GM18909 (cell line): ENCODE measurements at regions not wholly inside any gene's neighbourhood (a gene's known extent, or its start where the extent isn't known, plus 50 kb on each side); places are given as distances from the start of the nearest gene placed in this dataset.

Source experiments
- ATAC-seq: cut with Tn5 transposase; IDR thresholded peaks from one replicate; pipeline ENCODE4 v1.9.1; 2021; ENCODE audit warnings: mild to moderate bottlenecking; ENCODE audit not compliant: unreplicated experiment, poor library complexity

GRCh38 chr9:2303056-2303455 is 287.9 kb downstream of the SMARCA2 start:
- no peak for ATAC-seq

- ATAC-seq: no peak
Measured at GRCh38 chr9:2307480-2307879, 292.3 kb downstream of the SMARCA2 start.

- no peak for ATAC-seq
Measured at GRCh38 chr9:2311920-2312319, 296.8 kb downstream of the SMARCA2 start.

DNA sequence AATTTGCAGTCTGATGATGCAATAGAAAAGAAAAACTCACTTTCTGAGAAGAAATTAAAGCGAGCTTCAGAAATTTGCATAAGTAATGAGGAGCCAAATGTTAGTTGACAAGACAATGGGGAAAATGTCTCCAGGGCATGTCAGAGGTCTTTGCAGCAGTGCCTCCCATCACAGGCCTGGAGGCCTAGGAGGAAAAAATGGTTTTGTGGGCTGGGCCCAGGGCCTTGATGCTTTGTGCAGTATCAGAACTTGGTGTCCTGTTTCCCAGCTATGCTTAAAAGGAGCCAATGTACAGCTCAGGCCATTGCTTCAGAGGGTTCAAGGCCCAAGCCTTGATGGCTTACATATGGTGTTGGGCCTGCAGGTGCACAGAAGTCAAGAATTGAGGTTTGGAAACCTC is 298.4 kb downstream of the SMARCA2 start:
- no peak for ATAC-seq

GRCh38 chr9:2317591-2317990 is 302.4 kb downstream of the SMARCA2 start:
- no peak for ATAC-seq

- ATAC-seq: no peak
Measured at GRCh38 chr9:2319421-2319820, 302.2 kb upstream of the VLDLR start.

GRCh38 chr9:2320114-2320513 is 301.5 kb upstream of the VLDLR start:
- no peak for ATAC-seq

GRCh38 chr9:2320632-2321031 is 301.0 kb upstream of the VLDLR start:
- ATAC-seq: no peak

GRCh38 chr9:2321523-2322148 is 300.0 kb upstream of the VLDLR start:
- no peak for ATAC-seq

GRCh38 chr9:2324742-2325141 is 296.8 kb upstream of the VLDLR start:
- ATAC-seq: no peak

GRCh38 chr9:2332663-2333062 is 288.9 kb upstream of the VLDLR start:
- no peak for ATAC-seq

DNA sequence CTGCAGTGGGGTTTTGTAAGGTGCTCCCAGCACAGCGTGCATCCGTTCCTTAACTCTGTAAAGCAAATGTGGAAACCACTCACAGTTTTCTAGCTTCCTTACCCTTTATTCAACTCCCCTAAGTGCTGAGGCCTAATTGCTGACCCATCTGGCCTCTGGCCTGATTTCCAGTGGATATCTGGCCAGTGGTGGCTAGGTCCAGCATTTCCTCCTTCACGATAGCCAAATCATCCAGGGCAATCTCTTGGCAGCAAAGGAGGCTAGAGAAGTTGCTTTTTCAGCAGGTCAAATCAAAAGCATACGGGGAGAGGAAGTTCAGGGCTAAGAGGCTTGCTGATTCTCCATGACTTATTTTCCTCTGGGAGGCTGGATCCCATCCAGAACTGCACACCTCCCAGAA is 286.3 kb upstream of the VLDLR start:
- no peak for ATAC-seq

GRCh38 chr9:2336055-2336454 is 285.5 kb upstream of the VLDLR start:
- no peak for ATAC-seq

GRCh38 chr9:2337131-2337530 is 284.5 kb upstream of the VLDLR start:
- no peak for ATAC-seq

DNA sequence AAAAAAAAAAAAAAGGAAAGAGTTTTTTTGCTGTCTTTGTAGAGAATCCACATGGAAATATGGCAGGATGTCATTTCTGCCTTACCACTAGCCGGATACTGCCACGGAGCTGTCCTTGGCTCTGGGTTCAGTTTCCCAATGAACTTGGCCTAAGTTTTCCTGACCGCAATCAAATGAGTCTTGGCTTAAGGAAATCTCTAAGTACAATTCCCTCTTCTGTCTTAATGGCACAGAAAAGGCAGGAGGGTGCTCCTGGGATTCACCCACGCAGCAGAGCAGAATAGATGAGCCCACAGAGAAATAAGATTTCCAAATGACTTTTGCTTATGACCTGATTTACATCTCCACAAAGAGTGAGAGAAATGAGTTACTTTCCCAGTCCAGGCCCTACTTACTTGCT is 284.0 kb upstream of the VLDLR start:
- ATAC-seq: no peak

DNA sequence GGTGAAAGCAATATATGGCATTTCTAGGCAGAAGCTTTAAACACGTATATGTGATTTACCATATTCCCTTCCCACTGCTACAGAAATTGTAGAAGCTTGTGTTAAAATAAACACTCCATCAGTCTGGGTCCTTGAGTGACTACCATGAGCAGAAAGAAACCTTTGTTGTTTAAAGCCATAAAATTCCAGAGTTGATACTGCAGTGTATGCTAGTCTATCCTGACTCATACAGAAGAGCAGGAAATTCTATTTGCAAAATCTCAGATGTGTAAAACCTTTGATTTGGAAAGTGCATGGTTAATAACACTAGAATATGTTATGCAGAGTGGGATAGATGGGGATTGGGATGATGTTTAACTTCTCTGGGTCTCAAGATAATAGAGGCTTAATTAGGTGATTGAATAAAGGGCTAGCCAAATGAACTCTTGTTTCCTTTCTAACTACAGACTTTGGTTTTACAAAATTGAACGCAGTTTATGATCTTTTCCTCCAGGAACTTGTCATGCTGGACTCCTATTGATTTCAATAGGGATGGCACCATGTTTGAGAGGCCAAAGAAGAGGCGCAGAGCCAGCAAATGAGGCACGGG is 282.7 kb upstream of the VLDLR start:
- no peak for ATAC-seq

- ATAC-seq: no peak
Measured at GRCh38 chr9:2339416-2339815, 282.2 kb upstream of the VLDLR start.

DNA sequence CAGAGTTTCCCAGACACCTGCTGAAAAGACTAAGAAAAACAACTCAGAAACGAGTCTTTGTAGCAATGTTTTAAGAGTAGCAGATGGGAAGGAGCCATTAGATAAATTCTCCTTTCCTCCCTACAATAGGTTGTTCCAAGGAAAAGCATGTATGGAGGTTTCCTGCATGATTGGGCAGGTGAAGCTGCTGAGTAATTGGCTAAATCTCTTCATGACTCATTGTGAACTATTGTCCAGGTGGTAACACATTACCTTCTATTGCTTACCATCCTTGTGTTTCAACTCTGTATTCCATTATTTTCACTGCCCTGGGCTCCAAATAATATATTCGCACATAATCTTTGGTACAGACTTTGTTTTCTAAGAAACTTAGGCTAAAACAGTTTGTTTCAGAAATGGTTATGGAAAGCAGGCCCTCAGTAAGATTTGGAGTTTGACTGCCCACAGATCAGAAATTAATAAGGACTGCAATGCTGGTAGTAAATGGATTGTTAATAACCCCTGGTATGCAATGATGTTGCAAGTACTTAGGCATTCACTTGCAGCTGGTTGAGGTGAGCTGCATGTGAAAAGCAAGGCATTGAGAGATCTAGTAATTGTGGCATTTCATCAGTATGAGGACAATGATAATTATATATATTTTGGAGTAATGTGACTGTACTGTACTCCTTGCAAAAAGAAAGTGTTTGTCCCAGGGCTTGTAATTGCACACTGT is 281.4 kb upstream of the VLDLR start:
- ATAC-seq: no peak

DNA sequence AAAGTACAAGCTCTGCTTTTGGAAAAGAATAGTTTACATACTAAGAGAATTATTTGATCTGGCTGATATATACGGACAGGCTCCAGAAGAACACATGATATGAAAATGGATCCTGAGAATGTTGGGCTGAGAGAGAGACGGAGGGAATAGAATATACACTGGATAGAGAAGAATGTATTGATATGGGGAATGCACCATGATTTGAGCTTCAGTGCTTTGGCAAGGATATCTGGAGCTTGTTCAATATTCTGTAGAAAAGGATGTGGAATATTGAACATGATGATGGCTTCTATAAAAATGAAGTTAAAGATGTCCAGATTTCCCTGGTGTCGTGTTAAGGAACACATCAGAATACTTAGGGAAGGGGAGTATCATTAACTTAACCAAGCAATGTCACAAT is 280.5 kb upstream of the VLDLR start:
- ATAC-seq: no peak

DNA sequence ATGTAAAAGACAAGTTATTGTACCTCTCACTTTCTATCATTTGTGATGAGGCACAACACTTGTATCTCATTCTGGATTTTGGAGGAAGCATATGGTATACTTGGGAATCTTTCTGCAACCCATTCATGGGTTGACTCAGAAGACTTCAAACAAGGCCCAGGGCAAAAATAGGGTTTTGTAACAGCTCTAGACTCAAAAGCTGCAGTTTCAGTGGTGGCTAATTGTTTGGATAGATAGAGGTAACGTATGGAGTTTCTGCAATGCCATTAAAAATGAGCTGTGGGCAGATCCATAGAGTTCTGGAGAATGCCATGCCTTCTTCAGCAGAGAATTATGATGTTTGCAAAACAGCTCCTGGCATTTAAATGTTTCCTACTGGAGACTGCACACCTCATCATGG is 279.6 kb upstream of the VLDLR start:
- no peak for ATAC-seq

- ATAC-seq: no peak
Measured at GRCh38 chr9:2343756-2344155, 277.8 kb upstream of the VLDLR start.

- no peak for ATAC-seq
Measured at GRCh38 chr9:2344436-2344835, 277.2 kb upstream of the VLDLR start.
